GM21381 (cell line): ENCODE measurements at regions not wholly inside any gene's neighbourhood (a gene's known extent, or its start where the extent isn't known, plus 50 kb on each side); places are given as distances from the start of the nearest gene placed in this dataset.

Experiments
- ATAC-seq: cut with Tn5 transposase; IDR thresholded peaks from one replicate; pipeline ENCODE4 v1.9.1; 2021; ENCODE audit warnings: mild to moderate bottlenecking, moderate library complexity; ENCODE audit not compliant: unreplicated experiment

DNA sequence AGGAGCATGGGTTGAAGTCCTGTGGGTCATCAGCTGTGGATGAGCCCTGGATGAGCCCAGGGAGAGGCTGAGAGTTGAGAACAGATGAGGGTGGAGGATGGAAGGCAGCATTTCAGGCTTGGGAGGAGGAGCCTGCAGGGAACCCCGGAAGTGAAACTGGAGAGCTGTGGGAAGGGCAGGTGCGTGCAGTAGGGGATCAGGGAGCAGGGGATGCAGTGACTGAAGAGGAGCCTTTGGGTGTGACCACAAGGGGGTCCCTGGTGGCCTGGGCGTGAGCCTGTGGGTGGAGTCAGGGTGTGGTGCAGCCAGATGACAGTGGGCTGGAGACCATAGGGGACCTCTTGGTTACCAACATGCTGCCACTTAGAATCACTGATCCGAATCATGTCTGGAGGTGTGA is 115.5 kb downstream of the PAPOLA start:
- no peak for ATAC-seq

GRCh38 chr14:96622926-96623325 is 120.7 kb downstream of the PAPOLA start:
- ATAC-seq = no peak

DNA sequence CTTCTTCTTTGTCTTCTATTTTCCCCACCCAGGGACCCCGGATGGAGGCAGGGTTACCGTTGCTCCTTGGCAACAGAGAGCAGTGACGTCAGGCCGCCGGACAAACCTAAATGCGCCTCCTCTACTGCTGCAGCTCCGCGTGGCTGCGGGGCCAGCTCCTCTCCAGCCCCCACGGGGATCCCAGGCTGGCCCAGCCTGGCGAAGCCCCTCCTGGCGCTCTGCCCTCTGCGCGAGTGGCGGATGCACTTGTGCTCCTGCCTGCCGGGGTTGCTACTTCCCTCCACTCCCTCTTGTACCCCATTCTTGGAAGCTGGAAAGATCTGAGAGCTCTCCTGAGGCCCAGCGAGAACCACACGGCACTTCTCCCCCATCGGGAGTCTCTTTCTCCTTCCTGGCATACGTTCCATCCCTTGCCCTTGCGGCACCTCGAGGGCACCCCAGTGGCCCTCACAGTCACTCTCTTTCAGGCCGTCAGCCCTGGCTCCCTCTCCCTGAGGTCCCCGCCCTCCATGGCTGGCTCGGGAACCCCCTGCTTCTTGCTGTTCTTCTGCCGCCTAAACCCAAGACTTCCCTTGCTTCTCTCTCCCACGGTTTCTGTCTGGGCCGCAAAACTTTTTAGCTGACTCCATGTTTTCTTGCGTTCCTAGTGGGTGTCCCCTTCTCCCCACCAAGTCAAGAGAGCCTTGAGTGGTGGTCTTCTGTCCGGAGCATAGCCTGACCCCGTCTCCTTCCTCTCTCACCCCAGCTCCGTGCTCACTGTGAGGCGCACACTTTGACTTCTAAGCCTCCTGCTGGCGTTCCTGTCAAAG is 121.7 kb downstream of the PAPOLA start:
- ATAC-seq = no peak

GRCh38 chr14:96624661-96625425 is 122.7 kb downstream of the PAPOLA start:
- ATAC-seq = no peak

- ATAC-seq = no peak
Measured at GRCh38 chr14:96625426-96625985, 123.3 kb downstream of the PAPOLA start.

DNA sequence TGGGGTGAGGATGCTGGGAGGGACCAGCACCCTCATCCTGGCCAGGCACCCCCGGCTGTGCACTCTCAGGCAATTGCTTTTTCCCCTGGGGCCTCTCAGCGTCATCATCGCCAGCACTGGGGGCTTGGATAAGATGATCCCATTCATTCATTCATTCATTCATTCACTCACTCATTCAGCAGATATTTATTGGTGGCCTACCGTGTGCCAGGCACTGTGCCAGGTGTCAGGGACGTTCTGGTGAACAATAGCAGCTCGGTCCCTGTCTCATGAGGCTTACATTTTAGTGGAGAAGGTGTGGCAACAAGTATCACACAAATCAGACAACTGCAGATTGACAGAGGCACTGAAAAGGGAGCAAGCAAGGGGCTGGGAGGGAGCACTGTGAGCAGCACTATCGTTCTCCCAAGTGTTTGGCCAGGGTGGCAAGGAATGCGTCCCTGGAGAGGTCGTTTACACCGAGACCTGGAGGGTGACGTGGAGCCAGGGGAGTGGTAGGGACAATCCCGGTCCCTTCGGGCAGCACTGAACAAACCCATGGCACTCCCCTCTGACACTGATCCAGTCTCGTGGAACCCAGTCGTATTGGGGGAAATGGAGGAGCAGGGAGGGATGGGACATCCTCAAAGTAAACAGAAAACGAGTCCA is 124.1 kb downstream of the PAPOLA start:
- no peak for ATAC-seq

GRCh38 chr14:96626916-96627315 is 124.7 kb downstream of the PAPOLA start:
- ATAC-seq = no peak

GRCh38 chr14:96627386-96627785 is 125.2 kb downstream of the PAPOLA start:
- no peak for ATAC-seq

- ATAC-seq = no peak
Measured at GRCh38 chr14:96627811-96628775, 125.9 kb downstream of the PAPOLA start.

DNA sequence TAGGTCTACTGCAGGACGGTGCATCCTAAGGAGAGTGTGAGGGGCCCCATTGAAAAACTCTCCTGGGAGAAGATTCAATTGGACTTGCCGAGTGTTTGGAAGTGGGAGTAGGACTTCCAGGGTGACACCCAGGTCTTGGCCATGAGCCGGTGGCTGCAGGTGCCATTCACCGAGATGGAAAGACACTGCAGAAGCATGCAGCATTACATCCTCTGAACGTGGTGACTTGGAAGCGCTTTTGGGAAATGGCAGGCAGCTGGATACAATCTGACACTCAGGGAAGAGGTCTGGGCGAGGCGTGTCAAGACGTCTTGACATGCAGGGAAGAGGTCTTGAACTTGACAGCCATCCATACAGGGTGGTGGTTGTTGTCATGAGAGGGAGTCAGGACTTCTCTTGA is 126.9 kb downstream of the PAPOLA start:
- ATAC-seq = no peak

GRCh38 chr14:96629558-96630222 is 127.5 kb downstream of the PAPOLA start:
- no peak for ATAC-seq

- ATAC-seq = no peak
Measured at GRCh38 chr14:96630281-96630680, 128.1 kb downstream of the PAPOLA start.

GRCh38 chr14:96631030-96631429 is 128.8 kb downstream of the PAPOLA start:
- ATAC-seq = no peak

DNA sequence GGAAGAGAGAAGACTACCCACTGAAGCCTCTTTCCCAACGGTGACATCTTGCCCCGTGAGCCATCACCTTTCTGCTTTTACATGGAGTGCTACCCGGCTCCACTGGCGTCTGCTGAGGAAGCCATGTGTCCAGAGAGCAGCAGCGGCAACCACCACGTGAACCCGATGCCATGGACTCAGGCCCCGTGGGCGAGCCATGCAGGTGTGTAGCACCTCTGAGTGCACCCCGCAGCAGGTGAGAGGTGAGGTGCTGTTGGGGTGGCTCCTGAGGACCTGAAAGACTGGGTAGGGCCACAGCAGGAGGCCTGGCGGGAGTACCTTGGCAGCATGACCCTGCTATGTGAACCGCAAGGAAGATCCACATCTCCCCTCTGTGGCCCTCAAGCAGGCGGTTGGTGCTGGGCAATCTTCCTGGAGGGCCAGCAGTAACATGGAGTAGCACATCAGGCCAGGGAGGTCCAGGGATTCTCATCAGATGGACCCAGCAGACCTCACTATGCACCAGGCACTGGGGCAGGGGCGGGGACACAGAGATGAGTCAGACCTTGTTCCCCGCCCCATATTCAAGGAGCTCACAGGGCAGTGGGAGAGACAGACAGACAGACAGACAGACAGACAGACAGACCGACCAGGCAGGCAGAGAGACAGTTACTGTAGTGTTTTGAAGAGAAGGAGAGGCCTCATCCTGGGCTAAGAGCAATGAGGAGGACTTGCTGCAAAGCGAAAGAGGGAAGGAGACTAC is 129.6 kb downstream of the PAPOLA start:
- ATAC-seq = no peak

- no peak for ATAC-seq
Measured at GRCh38 chr14:96632363-96632758, 130.2 kb downstream of the PAPOLA start.

GRCh38 chr14:96633096-96633495 is 130.9 kb downstream of the PAPOLA start:
- ATAC-seq = no peak

GRCh38 chr14:96634481-96634880 is 132.3 kb downstream of the PAPOLA start:
- ATAC-seq = no peak

- ATAC-seq = no peak
Measured at GRCh38 chr14:96634896-96635295, 132.7 kb downstream of the PAPOLA start.

DNA sequence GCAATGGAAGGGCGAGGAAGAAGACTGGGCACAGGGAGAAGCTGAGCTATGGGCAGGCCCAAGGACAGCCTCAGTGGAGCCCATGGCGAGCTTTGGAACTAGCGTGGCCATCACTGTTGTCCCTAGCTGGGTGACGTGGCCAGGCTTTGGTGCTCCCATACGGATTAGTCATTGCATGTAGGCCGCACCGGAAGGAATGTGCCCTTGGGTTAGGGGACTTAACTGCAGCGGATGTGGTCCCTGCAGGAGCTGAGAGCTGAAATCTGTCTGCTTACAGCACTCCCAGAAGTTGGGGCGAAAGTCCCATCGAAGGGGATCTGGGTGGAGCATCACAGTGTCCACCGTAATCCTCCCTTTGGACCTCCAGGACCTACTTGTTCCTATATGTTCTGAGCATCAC is 133.7 kb downstream of the PAPOLA start:
- ATAC-seq = no peak
